Natural killer cell treated with Interleukin-12 subunit alpha and Interleukin-12 subunit beta and Interleukin-15 and Interleukin-18, amount 100 ng/mL, for 72 hours (primary cell): ENCODE measurements at regions not wholly inside any gene's neighbourhood (a gene's known extent, or its start where the extent isn't known, plus 50 kb on each side); places are given as distances from the start of the nearest gene placed in this dataset.
"Not testable (repeated sequence)": the region's sequence is repeated elsewhere in the genome, so short reads cannot be mapped to it uniquely, and the experiment has no call there.

Experiments used
- ATAC-seq, 2 donors: fragments of 150-1000 bp; cut with Tn5 transposase in 1 of 2; sonication (Bioruptor Pico), chemical (Tn5 transposase) in 1 of 2; 2 replicates each; pipeline ENCODE4 v1.10.0; 2021
- DNase-seq: peaks from one replicate; pipeline ENCODE4 v3.0.0; 2022; ENCODE audit warnings: low spot score
- H3K27ac Mint-ChIP-seq, 2 donors: 1 replicate in 1 of 2; 2 replicates in 1 of 2; pipeline ENCODE4 v1.8.0; 2022; ENCODE audit warnings: mixed read lengths in 2 of 2, mild to moderate bottlenecking in 1 of 2, moderate library complexity in 1 of 2
- H3K27me3 Mint-ChIP-seq, 2 donors: 1 replicate in 1 of 2; 2 replicates in 1 of 2; pipeline ENCODE4 v1.8.0; 2022; ENCODE audit warnings: mixed read lengths in 2 of 2
- H3K36me3 Mint-ChIP-seq: one replicate; pipeline ENCODE4 v1.8.0; 2022; ENCODE audit warnings: mixed read lengths
- H3K4me1 Mint-ChIP-seq, 2 donors: 1 replicate in 1 of 2; 2 replicates in 1 of 2; pipeline ENCODE4 v1.8.0; 2022; ENCODE audit warnings: low read depth in 2 of 2, mixed read lengths in 2 of 2, mild to moderate bottlenecking in 1 of 2
- H3K4me3 Mint-ChIP-seq: one replicate; pipeline ENCODE4 v1.8.0; 2022; ENCODE audit warnings: mixed read lengths
- H3K9me3 Mint-ChIP-seq: 2 replicates; pipeline ENCODE4 v1.8.0; 2022; ENCODE audit warnings: mixed read lengths

DNA sequence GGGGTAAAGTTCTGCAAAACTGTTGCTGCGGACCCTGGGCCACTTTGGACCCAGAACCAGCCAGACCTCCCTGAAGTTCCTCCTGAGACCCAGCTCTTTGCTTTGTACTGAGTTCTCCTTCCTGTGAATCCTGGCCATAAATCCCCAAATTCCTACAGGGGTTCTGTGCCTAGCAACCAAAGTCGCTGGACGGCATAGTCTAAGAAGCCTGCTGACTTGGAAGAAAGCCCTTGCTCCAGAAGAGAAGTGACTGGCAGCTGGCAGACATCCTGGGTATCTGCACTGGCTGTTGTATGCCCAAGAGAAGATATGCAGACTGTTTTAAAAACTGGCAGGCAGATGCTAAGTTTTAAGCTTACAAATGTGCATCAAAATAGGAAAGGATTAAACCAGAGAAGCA, 99.9 kb upstream of the SLC24A4 start:
- Mint-ChIP-seq H3K36me3 (no peaks in the 10 kb centered on the region), H3K27ac (no peak overlapping the region), H3K27me3 (peaks cover 26 to 32% of the 10 kb centered on the region in 2 donors)

GRCh38 chr14:92224358-92224954, 98.5 kb upstream of the SLC24A4 start:
- peaks cover 26% of the 10 kb centered on the region in 2 donors for H3K27me3 Mint-ChIP-seq
- ATAC-seq (no peak), DNase-seq (no peak)
- no peak overlapping the region for H3K4me3 Mint-ChIP-seq
- no peak overlapping the region for H3K27ac Mint-ChIP-seq
- H3K4me1 Mint-ChIP-seq = peaks cover 0 to 8% of the 10 kb centered on the region in 2 donors
- no peaks in the 10 kb centered on the region for H3K9me3 Mint-ChIP-seq
- no peaks in the 10 kb centered on the region for H3K36me3 Mint-ChIP-seq

More for the DNA sequence above, 99.9 kb upstream of the SLC24A4 start:
- ATAC-seq (no peak), DNase-seq (no peak)
- Mint-ChIP-seq H3K4me1 (peaks cover 0 to 8% of the 10 kb centered on the region in 2 donors), H3K9me3 (no peaks in the 10 kb centered on the region), H3K4me3 (no peak overlapping the region)

DNA sequence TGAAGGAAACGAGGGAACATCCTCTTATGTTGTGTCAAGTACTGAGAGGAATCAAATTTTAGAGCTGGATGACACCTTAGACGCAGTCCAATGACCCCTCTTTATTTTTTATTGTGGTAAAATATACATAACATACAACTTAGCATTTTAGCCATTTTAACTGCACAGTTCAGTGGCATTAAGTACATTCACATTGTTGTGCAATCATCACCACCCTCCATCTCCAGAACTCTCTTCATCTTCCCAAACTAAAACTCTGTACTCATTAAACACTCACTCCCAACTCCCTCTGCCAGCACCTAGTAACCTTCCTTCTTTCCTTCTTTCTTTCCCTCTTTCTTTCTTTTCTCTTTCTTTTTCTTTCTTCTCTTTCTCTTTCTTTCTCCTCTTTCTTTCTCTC, 97.2 kb upstream of the SLC24A4 start:
- Mint-ChIP-seq H3K4me3 (no peak overlapping the region), H3K4me1 (peaks cover 0 to 8% of the 10 kb centered on the region in 2 donors), H3K27me3 (peaks cover 35 to 38% of the 10 kb centered on the region in 2 donors), H3K36me3 (no peaks in the 10 kb centered on the region), H3K9me3 (no peaks in the 10 kb centered on the region), H3K27ac (no peak overlapping the region)
- DNase-seq = no peak
- ATAC-seq = no peak

DNA sequence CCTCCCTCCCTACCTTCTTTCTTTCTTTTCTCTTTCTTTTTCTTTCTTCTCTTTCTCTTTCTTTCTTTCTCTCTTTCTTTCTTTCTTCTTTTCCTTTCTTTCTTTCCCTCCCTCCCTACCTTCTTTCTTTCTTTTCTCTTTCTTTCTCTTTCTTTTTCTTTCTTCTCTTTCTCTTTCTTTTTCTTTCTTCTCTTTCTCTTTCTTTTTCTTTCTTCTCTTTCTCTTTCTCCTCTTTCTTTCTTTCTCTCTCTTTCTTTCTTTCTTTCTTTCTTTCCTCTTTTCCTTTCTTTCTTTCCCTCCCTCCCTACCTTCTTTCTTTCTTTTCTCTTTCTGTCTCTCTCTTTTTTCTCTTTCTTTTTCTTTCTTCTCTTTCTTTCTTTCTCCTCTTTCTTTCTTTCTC, 96.8 kb upstream of the SLC24A4 start:
- H3K36me3 Mint-ChIP-seq, H3K4me1 Mint-ChIP-seq: not testable (repeated sequence)

GRCh38 chr14:92236243-92236900, 86.6 kb upstream of the SLC24A4 start:
- H3K4me3 Mint-ChIP-seq = no peak overlapping the region
- peaks cover 17 to 21% of the 10 kb centered on the region in 2 donors for H3K27me3 Mint-ChIP-seq
- ATAC-seq = no peak
- H3K36me3 Mint-ChIP-seq = peaks cover 11% of the 10 kb centered on the region
- no peak overlapping the region for H3K27ac Mint-ChIP-seq
- H3K9me3 Mint-ChIP-seq = no peaks in the 10 kb centered on the region
- H3K4me1 Mint-ChIP-seq = no peaks in the 10 kb centered on the region
- DNase-seq = no peak

More for the DNA sequence above, 96.8 kb upstream of the SLC24A4 start:
- not testable (repeated sequence) for H3K9me3 Mint-ChIP-seq, ATAC-seq, H3K4me3 Mint-ChIP-seq, DNase-seq
- H3K27me3 Mint-ChIP-seq = peaks cover 39 to 42% of the 10 kb centered on the region in 2 donors
- peak overlapping the region in 1 of 2 donors; percentile 16 for H3K27ac Mint-ChIP-seq

DNA sequence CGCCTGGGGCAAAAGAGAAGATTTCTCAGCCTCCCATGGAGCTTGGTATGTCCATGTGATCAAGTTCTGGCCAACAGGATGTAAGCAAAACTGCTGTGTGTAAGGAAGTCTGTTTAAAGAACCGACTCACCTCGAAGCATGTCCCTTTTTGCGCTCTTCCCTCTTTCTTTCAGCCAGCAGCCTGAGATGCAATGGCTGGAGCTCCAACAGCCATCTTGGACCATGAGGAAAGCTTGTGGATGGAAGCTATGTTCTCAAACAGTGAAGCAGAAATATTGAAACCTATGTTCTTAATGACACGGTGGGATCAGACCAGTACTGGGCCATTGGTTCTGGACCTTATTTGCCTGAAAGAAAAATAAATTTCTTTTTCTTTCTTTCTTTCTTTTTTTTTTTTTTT, 82.3 kb upstream of the SLC24A4 start:
- Mint-ChIP-seq H3K27ac (no peak overlapping the region), H3K4me3 (no peak overlapping the region), H3K9me3 (peaks cover 8% of the 10 kb centered on the region), H3K27me3 (peaks cover 0 to 2% of the 10 kb centered on the region in 2 donors), H3K4me1 (no peaks in the 10 kb centered on the region), H3K36me3 (peaks cover 13% of the 10 kb centered on the region)
- ATAC-seq = no peak
- no peak for DNase-seq

GRCh38 chr14:92241966-92242595, 80.9 kb upstream of the SLC24A4 start:
- ATAC-seq (no peak), DNase-seq (no peak)
- peaks cover 0 to 2% of the 10 kb centered on the region in 2 donors for H3K27me3 Mint-ChIP-seq
- peaks cover 0 to 5% of the 10 kb centered on the region in 2 donors for H3K4me1 Mint-ChIP-seq
- H3K27ac Mint-ChIP-seq = no peak overlapping the region
- H3K4me3 Mint-ChIP-seq = no peak overlapping the region
- H3K36me3 Mint-ChIP-seq = peaks cover 24% of the 10 kb centered on the region
- peaks cover 13% of the 10 kb centered on the region for H3K9me3 Mint-ChIP-seq

GRCh38 chr14:92244805-92245204, 78.2 kb upstream of the SLC24A4 start:
- peaks cover 24% of the 10 kb centered on the region for H3K36me3 Mint-ChIP-seq
- DNase-seq (no peak), ATAC-seq (no peak)
- no peak overlapping the region for H3K4me3 Mint-ChIP-seq
- H3K27me3 Mint-ChIP-seq = peaks cover 4 to 6% of the 10 kb centered on the region in 2 donors
- peaks cover 13% of the 10 kb centered on the region for H3K9me3 Mint-ChIP-seq
- peaks cover 0 to 9% of the 10 kb centered on the region in 2 donors for H3K4me1 Mint-ChIP-seq
- no peak overlapping the region for H3K27ac Mint-ChIP-seq

- Mint-ChIP-seq H3K27ac (no peak overlapping the region), H3K27me3 (peaks cover 17 to 29% of the 10 kb centered on the region in 2 donors), H3K36me3 (peaks cover 24% of the 10 kb centered on the region), H3K9me3 (peaks cover 13% of the 10 kb centered on the region), H3K4me1 (peaks cover 0 to 12% of the 10 kb centered on the region in 2 donors), H3K4me3 (no peak overlapping the region)
- DNase-seq (no peak), ATAC-seq (peak; percentile 40 to 58)
Observed at GRCh38 chr14:92247341-92247740, 75.6 kb upstream of the SLC24A4 start.

DNA sequence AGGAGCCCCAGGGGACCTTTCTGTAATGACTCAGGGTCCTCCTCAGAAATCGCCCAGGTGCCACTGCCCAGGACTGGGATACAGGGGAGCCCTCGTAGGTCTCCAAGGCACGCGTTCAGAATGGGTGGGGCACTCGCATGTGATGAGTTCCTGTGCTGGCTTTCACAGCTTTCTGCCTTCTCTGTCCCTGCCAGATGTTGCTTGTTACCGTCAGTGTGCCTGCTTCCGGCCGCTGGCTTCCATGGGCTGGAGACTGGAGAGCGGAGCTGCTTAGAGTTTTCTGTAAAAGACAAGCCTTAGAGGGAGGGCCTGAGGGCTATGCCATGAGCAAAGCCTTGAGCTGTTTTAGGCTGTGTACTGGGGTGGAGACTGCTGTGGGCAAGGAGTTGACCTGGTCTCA, 75.0 kb upstream of the SLC24A4 start:
- DNase-seq (no peak), ATAC-seq (no peak)
- peaks cover 0 to 12% of the 10 kb centered on the region in 2 donors for H3K4me1 Mint-ChIP-seq
- H3K4me3 Mint-ChIP-seq = no peak overlapping the region
- peaks cover 22 to 35% of the 10 kb centered on the region in 2 donors for H3K27me3 Mint-ChIP-seq
- H3K27ac Mint-ChIP-seq = no peak overlapping the region
- peaks cover 24% of the 10 kb centered on the region for H3K36me3 Mint-ChIP-seq
- H3K9me3 Mint-ChIP-seq = peaks cover 13% of the 10 kb centered on the region

GRCh38 chr14:92248696-92249095, 74.3 kb upstream of the SLC24A4 start:
- peaks cover 26 to 42% of the 10 kb centered on the region in 2 donors for H3K27me3 Mint-ChIP-seq
- H3K9me3 Mint-ChIP-seq = peaks cover 13% of the 10 kb centered on the region
- peaks cover 22% of the 10 kb centered on the region for H3K36me3 Mint-ChIP-seq
- no peak overlapping the region for H3K27ac Mint-ChIP-seq
- no peak overlapping the region for H3K4me3 Mint-ChIP-seq
- DNase-seq (no peak), ATAC-seq (no peak)
- peaks cover 0 to 15% of the 10 kb centered on the region in 2 donors for H3K4me1 Mint-ChIP-seq

- H3K36me3 Mint-ChIP-seq = peaks cover 14% of the 10 kb centered on the region
- H3K4me1 Mint-ChIP-seq = peaks cover 5 to 25% of the 10 kb centered on the region in 2 donors
- not testable (repeated sequence) for DNase-seq, ATAC-seq, H3K9me3 Mint-ChIP-seq, H3K4me3 Mint-ChIP-seq
- peaks cover 39 to 55% of the 10 kb centered on the region in 2 donors for H3K27me3 Mint-ChIP-seq
- H3K27ac Mint-ChIP-seq = peak overlapping the region in 1 of 2 donors; percentile 70
Observed at GRCh38 chr14:92250366-92250765, 72.6 kb upstream of the SLC24A4 start.

DNA sequence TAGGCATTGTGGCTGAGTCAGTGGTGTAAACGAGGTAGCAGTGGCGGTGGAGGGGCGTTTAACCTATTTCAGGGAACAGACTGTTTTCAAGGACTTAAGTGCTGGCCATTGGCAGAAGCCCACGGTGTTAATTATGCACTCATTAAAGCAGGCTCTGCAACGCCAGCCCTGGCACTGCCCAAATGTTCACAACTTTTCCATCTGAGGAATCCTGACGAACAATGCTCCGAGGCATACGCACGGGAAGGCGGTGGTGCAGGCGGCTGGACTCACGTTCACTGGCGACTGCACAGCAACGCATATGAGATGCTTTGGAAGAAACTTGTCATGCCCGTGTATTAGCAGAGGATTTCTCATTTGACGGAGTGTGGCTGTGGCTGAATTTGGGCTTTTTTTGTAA, 70.6 kb upstream of the SLC24A4 start:
- DNase-seq = no peak

DNA sequence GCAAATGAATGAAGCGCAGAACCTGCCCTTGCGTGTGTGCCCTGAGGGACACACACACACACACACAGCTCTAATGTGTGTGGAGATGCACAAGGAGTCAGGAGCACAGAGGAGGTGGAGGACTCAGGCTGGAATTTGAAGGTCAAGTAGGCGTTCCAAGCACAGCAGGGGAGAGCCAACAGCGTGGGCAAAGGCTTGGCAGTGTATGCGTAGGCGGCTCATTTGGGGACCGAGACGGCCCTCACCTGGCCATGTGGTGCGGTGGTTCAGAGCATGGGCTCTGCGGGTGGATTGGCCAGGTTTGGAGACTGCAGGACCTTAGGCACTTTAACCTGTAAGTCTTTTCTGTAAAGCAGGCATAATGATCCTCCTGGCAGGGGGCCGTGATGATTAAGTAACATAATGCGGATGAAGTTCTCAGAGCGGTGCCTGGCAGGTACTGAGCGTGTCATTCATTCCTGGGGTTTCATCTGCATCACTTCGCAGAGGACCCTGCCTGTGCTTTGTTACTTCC, 69.5 kb upstream of the SLC24A4 start:
- Mint-ChIP-seq H3K27ac (no peak overlapping the region), H3K27me3 (peaks cover 49 to 71% of the 10 kb centered on the region in 2 donors), H3K4me3 (no peak overlapping the region), H3K9me3 (no peaks in the 10 kb centered on the region), H3K4me1 (peaks cover 5 to 17% of the 10 kb centered on the region in 2 donors), H3K36me3 (no peaks in the 10 kb centered on the region)
- ATAC-seq = no peak
- DNase-seq = no peak

More for the DNA sequence above, 70.6 kb upstream of the SLC24A4 start:
- Mint-ChIP-seq H3K9me3 (no peaks in the 10 kb centered on the region), H3K4me3 (no peak overlapping the region), H3K36me3 (no peaks in the 10 kb centered on the region), H3K27me3 (peaks cover 49 to 71% of the 10 kb centered on the region in 2 donors), H3K27ac (no peak overlapping the region), H3K4me1 (peaks cover 5 to 19% of the 10 kb centered on the region in 2 donors)
- ATAC-seq = no peak
